Pancreas (tissue), 10 donors: ENCODE measurements at regions not wholly inside any gene's neighbourhood (a gene's known extent, or its start where the extent isn't known, plus 50 kb on each side); places are given as distances from the start of the nearest gene placed in this dataset.

Source experiments
- ATAC-seq, 4 donors: fragments of 200-7000 bp; cut with Tn5 transposase; one replicate each; pipeline versions ENCODE4 v1.8.0 to v1.9.1; 2020; ENCODE audit warnings: mild to moderate bottlenecking in 4 of 4, moderate library complexity in 4 of 4
- DNase-seq, 6 donors: peaks; one replicate each; pipeline ENCODE4 v3.0.0-alpha.2; 2020
- FAIRE-seq: peaks from 2 replicates; lab custom pipeline; 2012; peaks lifted over from hg19 to GRCh38; lab: Jason Lieb, UNC
- H3K27ac ChIP-seq, 4 donors: fragments of 200-600 bp; sonication (generic); 1 replicate in 3 of 4; 2 replicates in 1 of 4; pipeline versions ENCODE4 v1.5.0 to v1.8.0; 2020
- H3K27me3 ChIP-seq, 4 donors: fragments of 200-600 bp; one replicate each; pipeline ENCODE4 v1.8.0; 2021
- H3K36me3 ChIP-seq, 3 donors: fragments of 200-600 bp; sonication (generic) in 1 of 3; one replicate each; pipeline versions ENCODE4 v1.5.0 to v1.8.0; 2020 to 2021
- H3K4me1 ChIP-seq, 3 donors: fragments of 200-600 bp; one replicate each; pipeline ENCODE4 v1.8.0; 2021
- H3K4me3 ChIP-seq, 4 donors: fragments of 200-600 bp; sonication (generic) in 2 of 4; one replicate each; pipeline versions ENCODE4 v1.5.0 to v1.8.0; 2020 to 2021
- H3K9me3 ChIP-seq, 4 donors: fragments of 200-600 bp; one replicate each; pipeline ENCODE4 v1.8.0; 2021
- CTCF ChIP-seq, 4 donors: fragments of 200-600 bp; sonication (generic) in 3 of 4; IDR thresholded peaks; one replicate each; pipeline versions ENCODE4 v1.5.0 to v1.8.0; 2021; ENCODE audit warnings: antibody characterized with exemption in 4 of 4
- WGBS, 2 donors: extraction: QIAGEN DNeasy Blood & Tissue Kit; methylation state at CpG; one replicate each; pipeline ENCODE4 v1.1.7; 2013; 5-methylcytosine and 5-hydroxymethylcytosine counted together
- intact Hi-C, 3 donors: fragments of 100-400 bp; cut with DNase I; formaldehyde crosslinking; loops; one replicate each; pipeline versions ENCODE4 v1.11.1 to v1.14.2; 2022
- donor health status: healthy with polysubstance abuse.
- donor health status: DM: no; HTN: no; CAD: no; lungs with moderate emphysema.
- donor health status: DM: no; HTN: no; CAD: no.
- donor health status: control.
- donor health status: control.
- donor health status: Bipolar disorder and iron deficiency.
- donor health status: DM: yes; HTN: yes; CAD: no.
- donor health status: DM: no; HTN: no; CAD: no.
- donor health status: DM: no; HTN: no; CAD: no.
- donor health status: DM: yes; HTN: yes; CAD: no.

DNA sequence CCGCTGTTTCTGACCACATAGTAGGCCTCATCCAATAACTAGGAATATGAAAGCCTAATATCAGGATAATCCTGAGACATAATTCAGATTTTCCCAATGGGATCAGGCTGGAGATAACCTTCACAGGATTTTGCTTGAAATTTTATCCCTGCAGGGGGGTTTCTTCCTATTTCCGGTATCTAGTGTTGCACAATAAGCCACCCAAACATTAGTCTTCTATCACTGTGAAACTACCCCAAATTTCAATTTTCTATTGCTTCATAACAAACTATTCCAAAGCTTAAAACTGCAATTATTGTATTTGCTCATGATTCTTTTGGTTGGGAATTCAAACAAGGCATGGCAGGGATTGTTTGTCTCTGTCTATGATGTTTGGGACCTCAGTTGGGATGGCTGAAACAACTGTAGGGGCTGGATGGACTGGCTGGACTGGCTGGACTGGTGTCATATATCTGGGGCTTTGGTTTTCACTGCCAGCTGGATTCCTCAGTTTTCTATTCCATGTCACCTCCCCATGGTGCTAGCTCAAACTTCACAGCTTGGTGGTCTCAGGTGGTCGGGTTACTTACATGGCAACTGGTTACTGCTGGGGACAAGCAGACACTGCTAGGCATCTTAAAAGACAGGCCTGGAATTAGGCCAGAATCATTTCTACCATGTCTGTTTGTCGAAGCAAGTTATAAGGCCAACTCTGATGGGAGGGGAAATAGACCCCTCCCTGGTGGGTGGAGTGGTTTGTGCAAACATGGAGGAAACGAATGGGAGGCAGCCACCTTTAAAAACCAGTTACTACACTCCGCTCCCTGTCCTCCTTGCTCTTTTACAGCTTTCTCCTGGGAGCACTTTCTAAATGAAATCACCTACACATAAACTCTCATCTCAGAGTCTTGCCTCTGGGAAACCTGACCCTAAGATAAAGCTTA is 88.2 kb upstream of the STT3B start:
- Histone ChIP-seq H3K9me3 (no peaks in the 10 kb centered on the region), H3K27ac (no peak overlapping the region), H3K4me3 (no peak overlapping the region), H3K4me1 (no peaks in the 10 kb centered on the region), H3K36me3 (no peaks in the 10 kb centered on the region), H3K27me3 (no peaks in the 10 kb centered on the region)
- ATAC-seq, result no peak
- WGBS, 2 donors, result 74 to 77% methylated on average over 6 of the region's 6 CpGs
- no peak for FAIRE-seq
- intact Hi-C loops, result no loop called here
- TF ChIP-seq CTCF (IDR thresholded peaks at IDR 0.05), result no peak
- DNase-seq, result no peak

DNA sequence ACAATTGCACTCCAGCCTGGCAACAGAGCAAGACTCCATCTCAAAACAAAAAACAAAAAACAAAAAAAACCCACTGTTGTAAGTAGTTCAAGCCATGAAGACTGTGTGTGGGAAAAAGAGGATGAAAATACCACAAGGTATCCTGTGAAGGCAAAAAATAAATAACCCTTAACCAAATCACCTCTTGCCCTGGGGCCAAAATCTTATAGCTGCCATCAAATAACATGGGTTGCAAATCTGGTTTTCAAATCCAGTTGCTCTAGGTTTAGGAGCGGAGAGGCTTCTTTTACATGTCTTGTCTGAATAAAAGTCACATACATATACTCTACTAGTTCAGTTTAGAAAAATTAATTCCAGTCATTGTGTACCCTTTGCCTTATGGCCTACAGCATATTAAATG is 87.0 kb upstream of the STT3B start:
- no peak for ATAC-seq
- no peaks in the 10 kb centered on the region for H3K4me1 ChIP-seq
- no peak for TF ChIP-seq CTCF (IDR thresholded peaks at IDR 0.05)
- no peak overlapping the region for H3K4me3 ChIP-seq
- H3K27ac ChIP-seq, result no peak overlapping the region
- no peaks in the 10 kb centered on the region for H3K36me3 ChIP-seq
- no peak for FAIRE-seq
- no peaks in the 10 kb centered on the region for H3K9me3 ChIP-seq
- no peaks in the 10 kb centered on the region for H3K27me3 ChIP-seq
- intact Hi-C loops, result no loop called here
- no peak for DNase-seq
- 96 to 97% methylated on average over 1 of the region's 1 CpG for WGBS, 2 donors

- peak in 2 of 4 donors; percentile 14 to 33 for TF ChIP-seq CTCF (IDR thresholded peaks at IDR 0.05)
- WGBS, 2 donors, result 95 to 100% methylated on average over 1 of the region's 1 CpG
- Histone ChIP-seq H3K36me3 (no peaks in the 10 kb centered on the region), H3K4me3 (no peak overlapping the region), H3K27ac (no peak overlapping the region), H3K9me3 (no peaks in the 10 kb centered on the region), H3K4me1 (no peaks in the 10 kb centered on the region), H3K27me3 (no peaks in the 10 kb centered on the region)
- FAIRE-seq (no peak), DNase-seq (peak in 2 of 6 donors; percentile 26 to 38), ATAC-seq (peak in 3 of 4 donors; percentile 23 to 52 (median 36))
- intact Hi-C loops, result no loop called here
Measured at GRCh38 chr3:31448035-31448881, 84.5 kb upstream of the STT3B start.

DNA sequence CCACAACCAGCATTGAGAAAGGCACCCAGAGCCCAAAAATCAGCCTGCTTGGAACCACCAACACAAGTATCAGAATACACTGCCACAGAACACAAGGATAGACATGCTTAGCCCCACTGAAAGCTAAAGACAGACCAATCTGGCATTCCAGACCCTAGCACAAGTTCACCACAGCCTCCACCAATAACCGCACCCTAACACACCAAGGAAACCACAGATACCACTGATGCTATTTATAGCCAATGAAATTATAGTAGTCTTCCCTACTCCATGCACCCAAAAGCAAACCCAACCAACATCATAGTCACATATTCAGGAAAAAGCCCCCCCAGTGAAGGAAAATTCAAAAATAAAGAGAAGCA is 83.9 kb upstream of the STT3B start:
- H3K27ac ChIP-seq, result no peak overlapping the region
- FAIRE-seq (no peak), ATAC-seq (no peak), DNase-seq (no peak)
- TF ChIP-seq CTCF (IDR thresholded peaks at IDR 0.05), result no peak
- intact Hi-C loops, result no loop called here
- no peaks in the 10 kb centered on the region for H3K27me3 ChIP-seq
- no peak overlapping the region for H3K4me3 ChIP-seq
- no peaks in the 10 kb centered on the region for H3K4me1 ChIP-seq
- H3K36me3 ChIP-seq, result no peaks in the 10 kb centered on the region
- H3K9me3 ChIP-seq, result no peaks in the 10 kb centered on the region
- 93 to 100% methylated on average over 1 of the region's 1 CpG for WGBS, 2 donors
